ENCODE measurements at regions not wholly inside any gene's neighbourhood (a gene's known extent, or its start where the extent isn't known, plus 50 kb on each side); places are given as distances from the start of the nearest gene placed in this dataset.

DNA sequence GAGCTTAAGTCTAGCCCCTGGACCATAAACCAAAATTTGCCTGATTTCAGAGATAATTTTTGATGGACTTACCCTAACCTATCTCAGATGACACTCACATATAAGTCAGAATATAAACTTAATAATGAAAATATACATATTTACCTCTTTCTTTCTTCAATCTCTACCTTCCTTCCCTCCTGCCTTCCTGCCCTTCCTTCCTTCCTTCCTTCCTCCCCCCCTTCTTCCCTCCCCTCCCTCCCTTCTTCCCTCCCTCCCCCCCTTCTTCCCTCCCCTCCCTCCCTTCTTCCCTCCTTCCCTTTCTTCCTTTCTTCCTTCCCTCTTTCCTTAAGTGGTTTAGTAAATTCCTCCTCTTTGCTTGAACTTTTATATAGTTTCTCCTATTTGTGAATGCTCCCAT is 88.7 kb downstream of the EDNRB start:
- TF ChIP-seq, protein P1, sequence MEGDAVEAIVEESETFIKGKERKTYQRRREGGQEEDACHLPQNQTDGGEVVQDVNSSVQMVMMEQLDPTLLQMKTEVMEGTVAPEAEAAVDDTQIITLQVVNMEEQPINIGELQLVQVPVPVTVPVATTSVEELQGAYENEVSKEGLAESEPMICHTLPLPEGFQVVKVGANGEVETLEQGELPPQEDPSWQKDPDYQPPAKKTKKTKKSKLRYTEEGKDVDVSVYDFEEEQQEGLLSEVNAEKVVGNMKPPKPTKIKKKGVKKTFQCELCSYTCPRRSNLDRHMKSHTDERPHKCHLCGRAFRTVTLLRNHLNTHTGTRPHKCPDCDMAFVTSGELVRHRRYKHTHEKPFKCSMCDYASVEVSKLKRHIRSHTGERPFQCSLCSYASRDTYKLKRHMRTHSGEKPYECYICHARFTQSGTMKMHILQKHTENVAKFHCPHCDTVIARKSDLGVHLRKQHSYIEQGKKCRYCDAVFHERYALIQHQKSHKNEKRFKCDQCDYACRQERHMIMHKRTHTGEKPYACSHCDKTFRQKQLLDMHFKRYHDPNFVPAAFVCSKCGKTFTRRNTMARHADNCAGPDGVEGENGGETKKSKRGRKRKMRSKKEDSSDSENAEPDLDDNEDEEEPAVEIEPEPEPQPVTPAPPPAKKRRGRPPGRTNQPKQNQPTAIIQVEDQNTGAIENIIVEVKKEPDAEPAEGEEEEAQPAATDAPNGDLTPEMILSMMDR (IDR thresholded peaks at IDR 0.05; ENCODE audit: insufficient read depth, low read length): no peak
- TF ChIP-seq POLR2AphosphoS5 (IDR thresholded peaks at IDR 0.05; ENCODE audit: low read depth): no peak
- TF ChIP-seq, protein P2, sequence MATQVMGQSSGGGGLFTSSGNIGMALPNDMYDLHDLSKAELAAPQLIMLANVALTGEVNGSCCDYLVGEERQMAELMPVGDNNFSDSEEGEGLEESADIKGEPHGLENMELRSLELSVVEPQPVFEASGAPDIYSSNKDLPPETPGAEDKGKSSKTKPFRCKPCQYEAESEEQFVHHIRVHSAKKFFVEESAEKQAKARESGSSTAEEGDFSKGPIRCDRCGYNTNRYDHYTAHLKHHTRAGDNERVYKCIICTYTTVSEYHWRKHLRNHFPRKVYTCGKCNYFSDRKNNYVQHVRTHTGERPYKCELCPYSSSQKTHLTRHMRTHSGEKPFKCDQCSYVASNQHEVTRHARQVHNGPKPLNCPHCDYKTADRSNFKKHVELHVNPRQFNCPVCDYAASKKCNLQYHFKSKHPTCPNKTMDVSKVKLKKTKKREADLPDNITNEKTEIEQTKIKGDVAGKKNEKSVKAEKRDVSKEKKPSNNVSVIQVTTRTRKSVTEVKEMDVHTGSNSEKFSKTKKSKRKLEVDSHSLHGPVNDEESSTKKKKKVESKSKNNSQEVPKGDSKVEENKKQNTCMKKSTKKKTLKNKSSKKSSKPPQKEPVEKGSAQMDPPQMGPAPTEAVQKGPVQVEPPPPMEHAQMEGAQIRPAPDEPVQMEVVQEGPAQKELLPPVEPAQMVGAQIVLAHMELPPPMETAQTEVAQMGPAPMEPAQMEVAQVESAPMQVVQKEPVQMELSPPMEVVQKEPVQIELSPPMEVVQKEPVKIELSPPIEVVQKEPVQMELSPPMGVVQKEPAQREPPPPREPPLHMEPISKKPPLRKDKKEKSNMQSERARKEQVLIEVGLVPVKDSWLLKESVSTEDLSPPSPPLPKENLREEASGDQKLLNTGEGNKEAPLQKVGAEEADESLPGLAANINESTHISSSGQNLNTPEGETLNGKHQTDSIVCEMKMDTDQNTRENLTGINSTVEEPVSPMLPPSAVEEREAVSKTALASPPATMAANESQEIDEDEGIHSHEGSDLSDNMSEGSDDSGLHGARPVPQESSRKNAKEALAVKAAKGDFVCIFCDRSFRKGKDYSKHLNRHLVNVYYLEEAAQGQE (IDR thresholded peaks at IDR 0.05; ENCODE audit: insufficient replicate concordance, low read depth): no peak
- no peak for TF ChIP-seq GABPA (IDR thresholded peaks at IDR 0.05; ENCODE audit: low read depth)
- no peak for TF ChIP-seq SPI1 (IDR thresholded peaks at IDR 0.05; ENCODE audit: borderline replicate concordance, low read depth)

Data from HL-60 (cell line).